ENCODE measurements at regions not wholly inside any gene's neighbourhood (a gene's known extent, or its start where the extent isn't known, plus 50 kb on each side); places are given as distances from the start of the nearest gene placed in this dataset.
"Not testable (repeated sequence)": the region's sequence is repeated elsewhere in the genome, so short reads cannot be mapped to it uniquely, and the experiment has no call there.

GRCh38 chr6:132122871-132123270 is 171.7 kb upstream of the CCN2 start:
- DNase-seq (ENCODE audit: low read depth) = no peak
- Histone ChIP-seq H3K4me3 (ENCODE audit: low read depth, low read length) (no peak overlapping the region), H3K27me3 (ENCODE audit: control insufficient read depth, insufficient read depth, low read length) (no peaks in the 10 kb centered on the region), H3K36me3 (ENCODE audit: control insufficient read depth, insufficient read depth, low read length) (no peaks in the 10 kb centered on the region)
- no peak for TF ChIP-seq CTCF (IDR thresholded peaks at IDR 0.05; ENCODE audit: insufficient read depth, low read length, poor library complexity, severe bottlenecking)

DNA sequence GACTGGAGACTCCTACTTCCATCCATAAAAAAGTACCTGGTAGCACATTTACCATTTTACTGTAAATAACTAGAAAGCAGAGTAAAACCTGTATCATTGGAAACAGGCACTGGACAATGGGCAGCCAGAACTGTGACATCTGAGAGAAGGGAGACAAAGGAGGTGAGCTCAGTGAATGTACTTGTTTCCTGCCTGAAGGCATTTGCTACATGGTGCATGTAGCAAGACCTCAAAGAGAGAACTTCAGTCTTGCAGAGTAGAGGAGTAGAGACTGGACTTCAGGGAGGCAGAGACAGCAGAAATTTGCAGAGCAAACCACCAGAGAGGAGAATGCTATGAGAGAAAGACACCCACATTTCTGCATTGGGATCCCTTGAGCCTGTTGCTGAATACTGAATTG is 171.0 kb upstream of the CCN2 start:
- H3K4me3 ChIP-seq (ENCODE audit: low read depth, low read length) = no peak overlapping the region
- no peaks in the 10 kb centered on the region for H3K36me3 ChIP-seq (ENCODE audit: control insufficient read depth, insufficient read depth, low read length)
- TF ChIP-seq CTCF (IDR thresholded peaks at IDR 0.05; ENCODE audit: insufficient read depth, low read length, poor library complexity, severe bottlenecking) = no peak
- no peak for DNase-seq (ENCODE audit: low read depth)
- no peaks in the 10 kb centered on the region for H3K27me3 ChIP-seq (ENCODE audit: control insufficient read depth, insufficient read depth, low read length)

DNA sequence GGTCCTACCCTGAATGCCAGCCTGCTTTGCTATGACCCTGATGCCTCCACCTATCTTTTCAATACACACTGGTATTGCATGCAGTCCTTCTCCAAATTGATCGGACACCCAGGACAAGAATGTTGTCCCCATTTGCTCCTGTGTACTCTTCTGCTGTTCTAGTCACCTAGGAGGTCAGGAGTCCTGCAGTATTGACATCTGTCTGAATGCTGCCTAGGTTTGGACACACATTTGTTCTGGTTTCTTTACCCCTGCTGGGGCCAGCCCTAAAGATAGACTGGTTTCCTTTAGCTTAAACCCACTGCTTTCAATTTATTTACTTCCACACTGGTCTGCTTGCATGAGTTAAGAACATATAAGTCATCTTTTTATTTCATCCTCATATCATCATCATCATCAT is 167.0 kb upstream of the CCN2 start:
- Histone ChIP-seq H3K27me3 (ENCODE audit: control insufficient read depth, insufficient read depth, low read length) (no peaks in the 10 kb centered on the region), H3K36me3 (ENCODE audit: control insufficient read depth, insufficient read depth, low read length) (no peaks in the 10 kb centered on the region), H3K4me3 (ENCODE audit: low read depth, low read length) (no peak overlapping the region)
- no peak for TF ChIP-seq CTCF (IDR thresholded peaks at IDR 0.05; ENCODE audit: insufficient read depth, low read length, poor library complexity, severe bottlenecking)
- no peak for DNase-seq (ENCODE audit: low read depth)

GRCh38 chr6:132115714-132116366 is 164.7 kb upstream of the CCN2 start:
- Histone ChIP-seq H3K36me3 (ENCODE audit: control insufficient read depth, insufficient read depth, low read length) (no peaks in the 10 kb centered on the region), H3K27me3 (ENCODE audit: control insufficient read depth, insufficient read depth, low read length) (no peaks in the 10 kb centered on the region), H3K4me3 (ENCODE audit: low read depth, low read length) (no peak overlapping the region)
- no peak for TF ChIP-seq CTCF (IDR thresholded peaks at IDR 0.05; ENCODE audit: insufficient read depth, low read length, poor library complexity, severe bottlenecking)
- no peak for DNase-seq (ENCODE audit: low read depth)

DNA sequence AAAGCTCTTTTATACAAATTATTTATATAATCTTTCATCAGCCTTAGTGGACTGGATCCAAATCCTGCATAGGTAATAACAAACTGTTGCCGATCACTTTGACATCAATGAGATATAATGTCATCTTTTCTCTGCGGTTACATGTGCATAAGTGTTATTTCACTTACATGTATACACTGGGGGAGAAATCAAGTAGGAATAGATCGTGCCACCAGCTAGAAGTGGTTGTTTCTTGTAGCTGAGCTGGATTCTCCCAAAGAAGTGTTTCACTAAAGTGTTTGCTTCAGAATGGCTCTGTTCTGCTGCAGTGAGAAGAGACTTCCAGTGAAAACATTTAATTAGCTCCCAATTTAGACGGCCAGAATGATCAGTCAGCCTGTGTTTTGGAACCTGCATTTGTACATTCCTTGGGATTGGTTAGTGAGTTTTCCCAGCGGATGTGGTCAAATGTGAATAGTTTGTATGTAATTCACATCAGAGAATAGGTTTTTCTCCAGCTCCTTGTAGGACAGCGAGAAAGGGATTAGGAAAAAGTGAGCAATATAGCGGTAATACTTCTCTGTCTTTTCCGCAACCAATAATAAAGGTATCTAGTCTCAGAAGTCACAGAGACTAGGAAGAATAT is 163.1 kb upstream of the CCN2 start:
- Histone ChIP-seq H3K27me3 (ENCODE audit: control insufficient read depth, insufficient read depth, low read length) (no peaks in the 10 kb centered on the region), H3K36me3 (ENCODE audit: control insufficient read depth, insufficient read depth, low read length) (no peaks in the 10 kb centered on the region), H3K4me3 (ENCODE audit: low read depth, low read length) (no peak overlapping the region)
- no peak for TF ChIP-seq CTCF (IDR thresholded peaks at IDR 0.05; ENCODE audit: insufficient read depth, low read length, poor library complexity, severe bottlenecking)
- DNase-seq (ENCODE audit: low read depth) = no peak

GRCh38 chr6:132109752-132110151 is 158.6 kb upstream of the CCN2 start:
- not testable (repeated sequence) for DNase-seq (ENCODE audit: low read depth); H3K36me3 ChIP-seq (ENCODE audit: control insufficient read depth, insufficient read depth, low read length); H3K27me3 ChIP-seq (ENCODE audit: control insufficient read depth, insufficient read depth, low read length); H3K4me3 ChIP-seq (ENCODE audit: low read depth, low read length)

Data from kidney epithelial cell (primary cell).